Eye (tissue), 1 donor: ENCODE measurements at regions not wholly inside any gene's neighbourhood (a gene's known extent, or its start where the extent isn't known, plus 50 kb on each side); places are given as distances from the start of the nearest gene placed in this dataset.

Experiments used
- DNase-seq: peaks from one replicate; pipeline ENCODE4 v3.0.0-alpha.2; 2015

DNA sequence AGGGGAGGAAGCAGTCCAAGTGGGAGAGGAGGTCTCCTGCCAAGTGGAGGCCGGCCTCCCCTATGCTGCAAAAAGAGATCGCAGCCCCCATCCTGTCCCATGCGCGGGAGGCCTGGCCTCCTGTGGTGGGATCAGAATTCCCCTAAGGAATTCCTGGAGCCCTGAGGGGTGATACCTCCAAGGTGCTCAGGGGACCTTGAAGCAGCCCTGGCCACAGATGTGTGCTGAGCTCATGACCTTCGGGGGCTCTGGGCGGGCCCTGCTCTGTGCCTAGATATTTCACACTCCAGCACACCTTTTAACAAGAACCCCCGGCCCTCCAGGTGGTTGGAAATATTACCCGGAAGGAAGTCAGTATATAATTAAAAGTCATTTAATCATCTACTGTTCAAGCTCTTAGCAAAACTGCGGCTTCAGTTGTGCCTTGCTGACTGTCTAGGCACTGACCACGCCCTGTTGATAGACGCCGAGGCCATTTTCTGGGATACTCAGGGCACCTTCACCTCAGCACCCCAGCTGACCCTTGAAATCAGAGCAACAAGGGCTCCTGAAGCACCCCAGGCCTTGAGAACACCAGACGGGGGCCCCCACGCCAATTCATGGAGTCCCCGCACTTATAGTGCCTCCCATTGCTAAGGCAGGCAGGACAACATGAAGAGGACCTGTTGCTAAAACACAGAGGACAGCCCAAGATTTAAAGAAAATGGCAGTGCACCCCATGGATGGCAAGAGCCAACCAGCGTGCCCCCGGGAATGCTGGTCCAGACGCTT lies 119.1 kb downstream of the NDUFA10 start:
- DNase-seq: no peak

DNA sequence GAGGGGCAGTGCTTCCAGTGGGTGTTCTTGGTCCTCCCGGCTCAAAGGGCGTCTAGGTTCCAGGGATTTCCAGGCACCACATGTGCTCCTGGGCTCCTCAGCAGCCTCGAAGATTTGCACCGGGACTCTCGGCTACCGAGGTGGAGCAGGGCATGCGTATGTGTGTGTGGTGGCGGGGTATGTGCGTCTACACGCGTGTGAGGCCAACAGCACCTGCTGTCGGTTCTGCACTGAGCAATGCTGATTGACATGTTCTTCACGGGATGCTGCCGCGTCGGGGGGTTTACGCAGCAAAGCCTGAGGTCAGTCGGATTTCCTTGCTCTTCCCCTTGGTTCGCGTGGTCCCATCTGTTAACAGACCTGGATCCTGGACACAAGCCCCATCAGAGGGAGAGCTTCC lies 119.8 kb downstream of the NDUFA10 start:
- DNase-seq: no peak

DNA sequence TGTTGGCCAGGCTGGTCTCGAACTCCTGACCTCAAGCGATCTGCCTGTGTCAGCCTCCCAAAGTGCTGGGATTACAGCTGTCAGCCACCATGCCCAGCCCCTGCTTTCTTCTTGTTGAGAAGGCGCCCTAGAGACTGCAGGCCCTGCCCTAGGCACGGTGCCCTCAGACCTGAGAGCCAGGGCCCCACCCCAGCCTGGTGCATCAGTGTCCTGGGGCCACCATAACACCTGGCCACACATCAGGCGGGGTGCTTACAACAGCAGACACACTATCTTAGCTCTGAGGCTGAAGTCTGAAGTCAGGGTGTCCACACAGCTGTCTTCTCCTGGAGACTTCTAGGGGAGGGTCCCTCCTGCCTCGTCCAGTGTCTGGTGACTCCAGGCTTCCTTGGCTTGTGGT lies 120.6 kb downstream of the NDUFA10 start:
- no peak for DNase-seq

DNA sequence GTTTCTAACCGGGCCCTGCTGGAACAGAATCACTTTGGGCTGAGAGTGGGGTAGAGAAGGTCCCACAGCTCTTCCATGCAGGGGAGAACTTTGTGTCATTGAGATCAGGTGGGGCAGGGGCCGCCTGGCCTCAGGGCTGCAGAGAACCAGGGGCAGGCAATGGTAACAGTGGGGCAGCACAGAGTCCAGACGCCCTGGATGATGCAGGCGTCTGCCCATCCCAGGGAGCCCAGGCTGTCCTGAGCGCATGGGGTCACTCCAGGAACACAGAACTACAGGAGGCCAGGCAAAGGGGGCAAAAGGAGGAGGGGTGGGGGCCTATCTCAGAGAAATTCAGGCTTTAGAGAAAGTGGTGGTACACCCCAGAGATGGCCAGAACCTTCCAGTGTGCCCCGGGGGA lies 121.3 kb downstream of the NDUFA10 start:
- no peak for DNase-seq

DNA sequence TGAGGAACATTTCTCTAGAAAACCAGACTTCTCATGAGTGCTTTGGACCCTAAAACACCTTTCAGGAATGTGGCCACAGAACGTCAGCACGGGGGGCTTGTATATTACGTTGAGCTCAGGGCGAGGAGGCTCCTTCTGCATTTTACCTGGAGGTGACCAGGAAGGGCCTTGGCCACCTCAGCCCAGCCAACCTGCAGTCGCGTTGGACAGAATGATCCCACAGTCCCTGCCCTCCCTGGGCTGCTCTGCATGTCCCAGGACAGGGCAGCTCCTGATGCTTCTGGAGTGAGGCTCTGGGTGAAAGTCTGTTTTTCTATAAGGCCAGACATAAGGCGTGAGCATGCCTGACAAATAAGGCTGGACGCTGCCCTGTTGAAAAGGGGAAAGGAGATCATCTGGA lies 121.9 kb downstream of the NDUFA10 start:
- DNase-seq: no peak

DNA sequence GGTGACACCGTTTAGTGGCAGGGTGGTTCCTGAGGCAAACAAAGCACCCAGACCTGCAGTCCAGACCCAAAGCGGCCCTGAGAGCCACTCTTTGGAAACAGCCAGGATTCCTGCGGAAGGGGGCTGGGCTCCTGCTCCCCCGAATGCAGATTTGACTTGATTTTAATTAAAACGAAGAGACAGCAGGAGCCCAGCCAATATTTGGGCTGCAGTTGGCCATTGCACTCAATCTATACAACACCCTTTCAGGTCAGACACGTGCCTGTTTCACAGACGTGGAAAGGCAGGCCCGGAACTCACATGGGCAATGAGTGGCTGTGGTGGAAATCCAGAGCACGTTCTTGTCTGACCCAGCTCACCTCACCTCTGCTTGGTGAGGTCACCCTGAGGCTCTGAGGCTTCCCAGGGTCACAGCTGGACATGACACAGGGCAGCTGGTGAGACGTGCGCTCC lies 122.4 kb downstream of the NDUFA10 start:
- DNase-seq: peak; percentile 25

DNA sequence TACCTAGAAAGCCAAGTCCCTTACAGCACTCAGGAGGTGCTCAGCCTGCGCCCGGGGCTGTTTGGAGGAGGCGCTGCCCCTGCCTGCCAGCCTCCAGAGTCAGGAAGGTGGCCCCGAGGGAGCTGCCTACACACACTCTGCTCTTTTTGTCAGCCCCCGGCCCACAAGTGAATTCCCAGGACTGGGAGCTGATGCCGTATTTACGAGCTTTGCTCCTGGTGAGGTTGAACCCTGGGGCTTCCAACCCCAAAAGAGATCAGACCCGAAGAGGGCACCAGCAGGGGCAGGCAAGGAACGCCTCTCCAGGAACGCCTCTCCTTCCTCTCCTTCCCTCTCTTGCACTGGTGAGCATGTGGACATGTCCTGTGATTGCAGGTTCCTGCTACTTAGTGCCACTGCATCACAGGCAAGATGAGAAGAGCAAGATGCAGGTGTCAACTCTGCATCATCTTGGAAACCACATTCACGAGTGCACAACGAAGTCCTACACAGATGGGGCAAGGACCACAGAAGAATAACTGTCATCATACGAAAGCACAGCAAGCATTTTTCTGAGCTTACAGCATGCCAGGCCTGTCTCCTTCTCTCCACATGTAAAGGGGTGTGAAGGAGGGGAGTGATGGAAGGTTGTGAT lies 126.7 kb downstream of the NDUFA10 start:
- no peak for DNase-seq

DNA sequence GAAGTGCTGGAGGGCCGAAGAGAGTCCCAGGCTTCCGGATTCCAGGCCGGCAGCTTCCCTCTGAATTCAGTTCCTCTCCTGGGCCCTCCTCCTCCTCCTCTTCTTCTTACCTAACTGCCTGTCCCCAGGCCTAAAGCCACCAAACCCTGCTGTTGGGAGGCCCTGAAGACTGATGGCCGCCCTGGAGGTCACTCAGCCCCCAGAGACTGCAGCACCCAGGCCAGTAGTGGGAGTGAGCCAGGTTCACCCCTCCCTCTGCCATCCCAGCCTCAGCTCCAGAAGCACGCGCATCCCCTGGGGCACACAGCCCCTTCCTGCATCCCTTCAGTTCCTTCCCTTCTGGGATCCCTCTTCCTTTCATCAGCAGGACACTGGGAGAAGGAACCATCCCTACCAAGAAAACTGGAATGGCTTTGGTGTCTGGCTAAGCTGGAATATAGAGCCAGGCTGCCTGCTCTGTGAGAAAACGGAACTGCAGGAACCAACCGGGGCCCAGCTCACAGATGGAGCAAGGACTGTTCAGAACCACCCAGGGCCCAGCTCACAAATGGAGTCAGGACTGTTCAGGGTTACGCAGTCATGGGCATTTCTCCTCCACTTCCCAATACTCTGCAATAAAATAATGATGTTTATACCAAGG lies 127.4 kb downstream of the NDUFA10 start:
- no peak for DNase-seq

DNA sequence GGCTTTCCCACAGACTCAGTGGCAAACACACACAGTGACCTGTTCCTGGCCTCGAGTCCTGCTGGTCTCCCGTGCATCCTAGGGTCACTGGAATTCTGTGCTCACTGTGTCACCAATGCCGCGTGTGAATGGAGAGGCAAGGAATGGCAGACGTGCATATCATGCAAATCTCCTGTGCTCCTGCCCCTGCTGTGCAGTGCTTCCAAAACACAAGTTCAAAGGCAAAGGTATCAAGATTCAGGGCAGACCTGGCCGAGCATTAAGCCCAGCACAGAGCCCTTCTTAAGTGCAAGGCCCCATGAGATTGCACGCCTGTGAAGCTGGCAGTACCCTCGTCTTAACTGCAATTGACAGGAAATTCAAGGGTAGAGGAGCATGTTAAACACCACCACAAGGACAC lies 129.1 kb downstream of the NDUFA10 start:
- DNase-seq: no peak

DNA sequence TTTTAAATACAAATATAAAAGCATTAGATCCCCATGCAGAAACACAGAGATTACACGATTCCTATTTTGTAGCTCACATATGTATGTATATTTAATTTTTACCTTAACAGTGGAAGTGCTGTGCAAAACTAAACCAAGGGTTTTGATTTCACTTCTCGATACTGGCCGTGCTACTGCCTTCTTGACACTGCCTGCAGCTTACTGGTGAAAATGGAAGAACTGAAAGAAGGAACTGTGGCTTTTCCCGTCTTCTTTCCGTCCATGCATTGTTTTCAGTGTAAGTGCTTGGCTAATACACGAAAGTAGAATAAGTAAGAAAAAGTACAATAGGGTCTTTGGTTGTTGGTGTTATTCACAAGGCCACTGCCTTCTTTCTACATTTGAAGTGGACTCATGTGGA lies 129.5 kb downstream of the NDUFA10 start:
- DNase-seq: no peak

DNA sequence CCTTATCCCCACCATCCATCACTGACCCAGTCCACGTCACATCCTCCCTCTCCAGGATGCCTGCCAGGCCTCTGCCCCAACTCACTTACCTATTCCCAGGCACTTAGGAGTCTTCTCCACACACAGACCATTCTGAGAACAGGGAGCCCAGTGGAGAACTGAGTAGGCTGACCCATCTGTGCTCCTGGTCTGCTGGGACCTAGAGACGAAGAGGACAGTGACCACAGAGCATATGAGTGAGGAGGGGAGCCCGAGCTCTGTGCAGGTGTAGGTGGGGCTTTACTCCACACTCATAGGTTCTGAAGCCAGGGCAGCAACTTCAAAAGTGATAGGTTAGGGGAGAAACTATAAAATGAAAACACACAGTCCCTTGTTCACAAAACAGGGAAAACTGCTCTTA lies 130.0 kb downstream of the NDUFA10 start:
- no peak for DNase-seq

DNA sequence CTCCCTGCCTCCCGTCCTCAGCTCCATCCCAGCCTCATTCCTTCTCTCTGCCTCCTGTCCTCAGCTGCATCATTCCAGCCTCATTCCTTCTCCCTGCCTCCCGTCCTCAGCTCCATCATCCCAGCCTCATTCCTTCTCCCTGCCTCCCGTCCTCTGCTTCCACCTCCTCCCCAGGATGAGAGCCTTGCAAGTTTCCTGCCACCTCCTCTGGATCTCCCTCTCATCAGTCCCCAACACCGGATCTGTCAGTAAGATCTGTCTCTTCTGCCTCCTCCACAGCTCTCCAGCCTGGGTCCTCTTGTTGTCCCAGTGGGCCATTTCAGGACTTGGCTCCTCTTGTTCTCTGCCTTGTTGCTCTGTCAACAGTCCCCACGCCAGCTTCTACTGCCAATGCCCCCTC lies 130.9 kb downstream of the NDUFA10 start:
- DNase-seq: no peak

DNA sequence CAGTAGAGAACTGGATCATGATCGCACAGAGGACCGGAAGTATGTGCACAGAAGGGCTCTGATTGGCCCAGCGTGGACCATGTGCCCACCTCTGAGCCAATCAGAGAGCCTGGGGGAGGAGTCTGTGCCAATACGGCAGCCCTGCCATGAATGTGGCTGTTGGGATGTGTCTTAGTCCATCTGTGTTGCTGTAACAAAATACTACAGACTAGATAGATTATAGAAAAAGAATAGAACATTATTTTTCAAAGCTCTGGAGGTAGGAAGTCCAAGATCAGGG lies 132.0 kb downstream of the NDUFA10 start:
- DNase-seq: no peak

DNA sequence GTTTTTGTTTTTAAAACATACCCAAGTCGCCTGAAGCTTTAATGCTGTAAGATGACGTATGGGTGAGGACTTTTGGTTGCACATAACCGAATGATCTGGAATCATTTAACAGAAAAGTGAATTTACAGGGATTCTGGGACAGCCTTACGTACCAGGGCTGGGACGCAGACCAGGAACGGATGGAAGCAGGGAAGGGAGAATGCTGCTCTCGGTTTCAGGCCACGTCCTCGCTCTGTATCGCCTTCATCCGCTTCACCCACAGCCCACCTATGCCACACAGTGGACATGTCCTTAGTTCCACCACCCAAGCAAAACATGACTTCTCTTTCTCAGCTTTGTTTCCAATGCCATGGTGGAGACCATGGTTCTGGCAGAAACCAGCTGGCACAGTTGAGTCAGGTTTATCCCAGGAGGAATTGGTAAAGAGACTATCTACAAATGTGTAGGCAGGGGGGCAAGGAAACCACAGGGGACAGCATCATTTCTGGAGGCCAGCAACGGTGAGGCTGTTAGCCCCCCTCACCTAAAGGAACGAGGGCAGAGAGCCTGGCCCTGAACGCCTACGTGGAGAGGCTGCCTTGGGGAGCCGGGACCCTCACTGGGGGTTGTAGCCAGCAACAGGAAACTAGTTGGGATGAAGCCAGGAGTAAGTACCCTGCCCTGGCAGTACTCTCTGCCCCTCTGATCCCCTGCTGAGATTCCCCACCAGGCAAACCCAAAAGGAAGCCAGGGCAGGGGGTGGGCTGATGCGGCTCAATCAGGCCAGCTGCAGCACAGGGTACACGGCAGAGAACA lies 132.5 kb downstream of the NDUFA10 start:
- no peak for DNase-seq

DNA sequence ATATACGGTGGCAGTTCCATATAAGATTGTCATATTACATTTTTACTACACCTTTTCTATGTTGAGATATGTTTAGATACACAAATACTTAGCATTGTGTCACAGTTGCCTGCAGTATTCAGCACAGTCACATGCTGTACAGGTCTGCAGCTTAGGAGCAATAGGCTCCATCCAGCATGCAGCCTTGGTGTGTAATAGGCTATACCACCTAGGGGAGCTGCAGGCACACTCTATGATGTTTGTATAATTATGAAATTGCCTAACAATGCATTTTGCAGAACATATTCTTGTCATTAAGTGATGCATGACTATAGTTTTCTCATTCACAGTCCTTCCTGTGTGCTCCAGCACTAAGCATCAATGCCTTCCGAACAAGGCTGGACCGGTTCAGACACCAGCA lies 133.4 kb downstream of the NDUFA10 start:
- DNase-seq: no peak

DNA sequence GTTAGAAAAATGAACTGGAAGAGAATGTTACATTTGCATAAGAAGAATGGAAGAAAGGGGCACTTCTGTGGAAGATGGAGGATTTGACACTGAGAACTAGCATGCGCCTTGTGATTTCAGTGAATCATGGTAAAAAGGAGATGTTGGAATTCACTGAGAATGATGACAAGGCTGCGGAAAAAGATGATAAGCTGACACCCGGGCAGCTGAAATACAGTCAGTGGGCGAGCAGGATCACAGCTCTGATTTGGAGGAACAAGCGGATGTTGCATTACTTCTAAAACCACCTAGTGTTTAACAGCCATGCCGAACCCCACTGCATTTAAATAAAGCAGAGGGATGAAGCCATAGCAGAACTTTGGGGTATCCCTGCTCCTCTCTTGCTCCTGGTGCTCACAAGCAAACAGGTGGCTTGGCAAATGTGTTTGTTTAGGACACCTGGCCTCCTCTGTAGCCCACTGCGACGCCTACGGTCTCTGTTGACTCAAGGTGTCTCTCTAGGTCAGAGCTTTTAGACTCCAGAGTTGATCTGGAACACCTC lies 134.9 kb downstream of the NDUFA10 start:
- no peak for DNase-seq

DNA sequence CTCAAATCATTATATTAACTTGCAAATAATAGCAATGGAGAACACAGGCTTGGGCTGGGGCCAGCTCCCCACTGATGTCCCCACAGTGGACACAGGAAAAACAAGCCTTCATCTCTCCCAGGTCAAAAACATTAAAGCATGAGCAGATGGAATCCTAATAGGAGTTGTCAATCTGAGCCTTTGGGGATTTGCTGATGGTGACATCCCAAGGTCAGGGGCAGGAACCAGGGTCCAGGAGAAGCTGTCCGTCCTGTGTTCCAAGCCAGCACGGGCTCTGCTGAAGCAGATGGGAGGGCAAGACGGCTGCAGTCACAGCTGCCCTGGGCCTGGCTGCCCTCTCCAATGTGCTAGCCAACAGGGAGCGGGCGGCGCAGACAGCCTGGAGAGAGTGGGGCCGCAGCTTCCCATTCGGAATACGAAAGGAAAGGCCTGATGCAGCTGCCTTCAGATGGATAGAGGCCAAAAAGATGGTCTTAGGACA lies 135.5 kb downstream of the NDUFA10 start:
- DNase-seq: peak; percentile 57

DNA sequence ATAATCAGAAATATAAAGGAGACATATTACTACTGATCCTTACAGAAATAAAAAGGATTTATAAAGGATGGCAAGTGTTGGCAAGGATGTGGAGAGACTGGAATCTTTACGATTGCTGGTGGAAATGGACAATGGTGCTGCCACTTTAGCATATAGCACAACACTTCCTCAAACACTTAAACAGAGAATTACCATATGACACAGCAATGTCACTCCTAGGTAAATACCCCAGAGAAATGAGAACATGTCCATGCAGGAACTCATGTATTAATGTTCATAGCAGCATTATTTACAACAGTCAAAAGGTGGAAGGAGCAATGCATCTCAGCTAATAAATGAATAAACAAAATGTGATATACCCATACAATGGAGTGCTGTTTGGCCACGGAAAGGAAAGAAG lies 137.5 kb downstream of the NDUFA10 start:
- no peak for DNase-seq

DNA sequence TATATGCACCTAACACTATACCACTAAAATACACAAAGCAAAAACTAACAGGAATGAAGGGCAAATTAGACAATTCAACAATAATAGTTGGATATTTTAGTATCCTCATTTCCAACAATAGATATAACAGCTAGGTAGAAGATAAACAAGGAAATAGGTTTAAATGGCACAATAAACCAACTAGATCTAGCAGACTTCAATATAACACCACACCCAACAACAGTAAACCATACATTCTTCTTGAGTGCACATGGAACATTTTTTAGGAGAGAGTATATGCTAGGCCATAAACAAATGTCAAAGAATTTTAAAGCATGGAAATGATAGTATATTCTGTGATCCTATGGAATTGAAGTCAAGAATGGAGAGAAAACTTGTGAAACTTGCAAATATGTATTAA lies 138.4 kb downstream of the NDUFA10 start:
- DNase-seq: no peak

DNA sequence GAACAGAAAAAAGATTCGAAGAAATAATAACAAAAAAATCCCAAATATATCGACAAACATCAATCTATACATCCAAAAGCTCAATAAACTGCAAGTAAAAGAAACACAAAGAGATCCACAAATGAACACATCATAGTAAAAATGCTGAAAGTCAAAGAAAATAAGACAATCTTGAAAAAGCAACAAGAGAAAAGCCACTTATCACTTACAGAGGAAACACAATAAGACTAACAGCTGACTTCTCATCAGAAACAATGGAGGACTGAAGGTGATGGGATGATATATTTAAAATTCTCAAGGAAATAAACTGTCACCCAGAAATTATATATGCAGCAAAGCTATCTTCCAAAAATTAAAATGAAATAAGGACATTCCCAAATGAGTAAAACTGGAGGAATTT lies 140.3 kb downstream of the NDUFA10 start:
- no peak for DNase-seq

DNA sequence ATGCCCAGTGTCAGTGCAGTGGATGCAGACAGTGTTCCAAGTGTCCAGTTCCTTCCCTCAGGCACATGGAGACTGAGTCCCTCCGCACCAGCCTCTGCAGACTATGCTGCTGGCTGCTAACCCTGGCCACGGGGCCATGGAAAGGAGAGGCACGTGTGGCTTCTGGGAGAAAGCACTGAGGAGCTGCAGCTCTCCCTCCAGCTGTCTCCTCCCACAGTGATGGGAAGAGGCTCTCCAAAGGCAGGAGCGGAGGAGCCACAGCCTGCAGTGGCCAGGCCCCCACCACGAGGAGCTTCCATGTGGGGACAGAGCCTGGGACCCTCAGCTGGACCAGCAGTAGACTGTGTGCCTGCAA lies 141.1 kb downstream of the NDUFA10 start:
- no peak for DNase-seq

DNA sequence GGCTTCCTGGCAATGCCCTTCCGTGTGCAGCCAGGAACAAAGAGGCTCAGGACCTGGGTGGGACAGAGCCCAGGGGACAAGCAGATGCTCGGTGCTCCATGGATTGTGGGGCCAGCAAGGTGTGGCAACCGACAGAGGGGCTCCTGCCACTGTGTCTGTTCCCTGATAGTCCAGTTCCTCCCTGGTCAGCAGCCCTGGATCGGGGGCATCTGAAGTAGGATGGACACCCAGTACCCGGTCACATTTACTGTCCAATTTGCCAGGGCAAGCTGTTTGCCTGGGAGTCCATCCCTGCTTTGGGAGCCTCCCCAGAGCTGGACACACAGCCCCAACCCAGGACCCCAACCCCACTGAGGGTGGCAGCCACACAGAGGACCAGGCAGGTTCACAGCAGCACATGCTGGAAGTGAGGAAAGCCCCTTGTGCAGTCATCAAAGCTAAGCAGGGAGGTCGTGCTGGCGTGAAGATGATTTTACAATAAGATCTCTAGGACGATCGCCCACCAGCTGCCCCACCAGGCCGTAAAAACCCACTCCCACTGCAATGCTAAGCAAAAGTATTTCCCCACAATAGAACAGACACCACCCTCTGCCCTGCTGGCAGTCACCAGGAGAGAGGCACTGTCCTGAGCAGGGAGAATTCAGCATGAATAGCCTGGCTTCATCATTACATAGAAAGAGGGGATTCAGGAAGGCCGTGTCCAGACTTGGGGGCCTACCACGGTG lies 141.7 kb downstream of the NDUFA10 start:
- no peak for DNase-seq

DNA sequence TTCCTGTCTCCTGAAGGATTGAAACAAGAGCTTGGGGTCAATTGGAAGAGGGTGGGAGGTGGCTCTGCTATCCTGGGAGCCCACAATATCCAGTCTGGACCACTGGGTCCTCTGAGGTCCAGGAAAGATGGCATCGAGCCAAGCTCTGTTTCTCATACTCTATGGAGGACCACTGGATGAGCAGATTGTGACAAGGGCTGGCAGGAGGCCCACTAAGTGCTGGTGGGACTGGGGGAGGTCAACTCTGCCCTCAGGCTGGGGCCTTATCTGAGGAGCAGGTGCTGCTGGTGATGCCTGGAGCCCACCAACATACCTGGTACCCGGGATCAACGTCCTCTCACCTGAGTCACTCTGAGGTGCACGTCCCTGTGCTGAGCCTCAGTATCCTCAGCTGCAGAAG lies 142.4 kb downstream of the NDUFA10 start:
- no peak for DNase-seq
